ENCODE measurements at regions not wholly inside any gene's neighbourhood (a gene's known extent, or its start where the extent isn't known, plus 50 kb on each side); places are given as distances from the start of the nearest gene placed in this dataset.
"Not testable (repeated sequence)": the region's sequence is repeated elsewhere in the genome, so short reads cannot be mapped to it uniquely, and the experiment has no call there.

GRCh38 chr13:87814403-87814802 is 143.2 kb downstream of the SLITRK5 start:
- no peak for DNase-seq (ENCODE audit: low spot score)
- Histone ChIP-seq H3K4me2 (no peak overlapping the region), H3K36me3 (no peaks in the 10 kb centered on the region), H3K27me3 (peaks cover 5% of the 10 kb centered on the region), H3K79me2 (ENCODE audit: low read depth) (no peaks in the 10 kb centered on the region), H4K20me1 (ENCODE audit: low read depth) (no peaks in the 10 kb centered on the region), H3K4me3 (no peak overlapping the region), H3K9ac (no peak overlapping the region), H3K9me3 (ENCODE audit: low read depth) (no peaks in the 10 kb centered on the region), H3F3A (ENCODE audit: low read depth) (no peaks in the 10 kb centered on the region), H3K27ac (no peak overlapping the region), H2AFZ (replicated peaks) (no peak overlapping the region), H3K4me1 (no peaks in the 10 kb centered on the region)
- Mint-ChIP-seq H3K27ac (no peak overlapping the region), H3K4me1 (no peaks in the 10 kb centered on the region), H3K36me3 (no peaks in the 10 kb centered on the region), H3K27me3 (ENCODE audit: insufficient read depth, low read depth) (no peaks in the 10 kb centered on the region), H3K9me3 (no peaks in the 10 kb centered on the region), H3K4me3 (no peak overlapping the region)
- TF ChIP-seq EZH2 (IDR thresholded peaks at IDR 0.05) (no peak), EZH2phosphoT487 (IDR thresholded peaks at IDR 0.05) (no peak), CTCF (IDR thresholded peaks at IDR 0.05) (no peak)

- peaks cover 7% of the 10 kb centered on the region for H3K4me1 ChIP-seq
- TF ChIP-seq EZH2 (IDR thresholded peaks at IDR 0.05) (no peak), EZH2phosphoT487 (IDR thresholded peaks at IDR 0.05) (no peak), CTCF (IDR thresholded peaks at IDR 0.05) (no peak)
- no peaks in the 10 kb centered on the region for H3K36me3 ChIP-seq
- no peak overlapping the region for H3K4me2 ChIP-seq
- H3K9ac ChIP-seq: no peak overlapping the region
- no peaks in the 10 kb centered on the region for H3K9me3 ChIP-seq (ENCODE audit: low read depth)
- no peaks in the 10 kb centered on the region for H3K27me3 ChIP-seq
- no peak for DNase-seq (ENCODE audit: low spot score)
- no peaks in the 10 kb centered on the region for H3F3A ChIP-seq (ENCODE audit: low read depth)
- H2AFZ ChIP-seq (replicated peaks): no peak overlapping the region
- H3K4me1 Mint-ChIP-seq: no peaks in the 10 kb centered on the region
- H3K27ac ChIP-seq: no peak overlapping the region
- H3K4me3 Mint-ChIP-seq: no peak overlapping the region
- H3K27me3 Mint-ChIP-seq (ENCODE audit: insufficient read depth, low read depth): no peaks in the 10 kb centered on the region
- H4K20me1 ChIP-seq (ENCODE audit: low read depth): no peaks in the 10 kb centered on the region
- H3K79me2 ChIP-seq (ENCODE audit: low read depth): no peaks in the 10 kb centered on the region
- H3K36me3 Mint-ChIP-seq: no peaks in the 10 kb centered on the region
- H3K9me3 Mint-ChIP-seq: no peaks in the 10 kb centered on the region
- H3K27ac Mint-ChIP-seq: no peak overlapping the region
- H3K4me3 ChIP-seq: no peak overlapping the region
These were observed 149.1 kb downstream of the SLITRK5 start for GRCh38 chr13:87820241-87820640.

GRCh38 chr13:87821512-87821911 is 150.3 kb downstream of the SLITRK5 start:
- Mint-ChIP-seq H3K27me3 (ENCODE audit: insufficient read depth, low read depth) (no peaks in the 10 kb centered on the region), H3K27ac (no peak overlapping the region), H3K9me3 (no peaks in the 10 kb centered on the region), H3K36me3 (no peaks in the 10 kb centered on the region), H3K4me1 (no peaks in the 10 kb centered on the region), H3K4me3 (no peak overlapping the region)
- H4K20me1 ChIP-seq (ENCODE audit: low read depth): no peaks in the 10 kb centered on the region
- H3K9ac ChIP-seq: no peak overlapping the region
- H3K79me2 ChIP-seq (ENCODE audit: low read depth): no peaks in the 10 kb centered on the region
- no peaks in the 10 kb centered on the region for H3K27me3 ChIP-seq
- no peak overlapping the region for H3K4me2 ChIP-seq
- no peak overlapping the region for H3K4me3 ChIP-seq
- DNase-seq (ENCODE audit: low spot score): no peak
- no peak overlapping the region for H3K27ac ChIP-seq
- H2AFZ ChIP-seq (replicated peaks): no peak overlapping the region
- H3K9me3 ChIP-seq (ENCODE audit: low read depth): no peaks in the 10 kb centered on the region
- no peaks in the 10 kb centered on the region for H3F3A ChIP-seq (ENCODE audit: low read depth)
- no peak for TF ChIP-seq CTCF (IDR thresholded peaks at IDR 0.05)
- no peak for TF ChIP-seq EZH2 (IDR thresholded peaks at IDR 0.05)
- no peak for TF ChIP-seq EZH2phosphoT487 (IDR thresholded peaks at IDR 0.05)
- no peaks in the 10 kb centered on the region for H3K36me3 ChIP-seq
- peaks cover 7% of the 10 kb centered on the region for H3K4me1 ChIP-seq

GRCh38 chr13:87826301-87826700 is 155.1 kb downstream of the SLITRK5 start:
- H3K36me3 ChIP-seq; H3K79me2 ChIP-seq (ENCODE audit: low read depth); H3K36me3 Mint-ChIP-seq; H3K27me3 Mint-ChIP-seq (ENCODE audit: insufficient read depth, low read depth); H3F3A ChIP-seq (ENCODE audit: low read depth); H3K27ac ChIP-seq; H2AFZ ChIP-seq (replicated peaks); H3K4me1 Mint-ChIP-seq; H3K4me1 ChIP-seq; H3K4me3 ChIP-seq; H3K27me3 ChIP-seq; H3K9ac ChIP-seq; H3K9me3 ChIP-seq (ENCODE audit: low read depth); H3K9me3 Mint-ChIP-seq; H4K20me1 ChIP-seq (ENCODE audit: low read depth); DNase-seq (ENCODE audit: low spot score); H3K27ac Mint-ChIP-seq; H3K4me3 Mint-ChIP-seq; H3K4me2 ChIP-seq: not testable (repeated sequence)

Measured in neural progenitor cell (in vitro differentiated cells).